Fibroblast of peridontal ligament (primary cell): ENCODE measurements at regions not wholly inside any gene's neighbourhood (a gene's known extent, or its start where the extent isn't known, plus 50 kb on each side); places are given as distances from the start of the nearest gene placed in this dataset.

Experiments
- DNase-seq: peaks from one replicate; pipeline ENCODE4 v3.0.0-alpha.2; 2010; ENCODE audit errors: extremely low read depth

DNA sequence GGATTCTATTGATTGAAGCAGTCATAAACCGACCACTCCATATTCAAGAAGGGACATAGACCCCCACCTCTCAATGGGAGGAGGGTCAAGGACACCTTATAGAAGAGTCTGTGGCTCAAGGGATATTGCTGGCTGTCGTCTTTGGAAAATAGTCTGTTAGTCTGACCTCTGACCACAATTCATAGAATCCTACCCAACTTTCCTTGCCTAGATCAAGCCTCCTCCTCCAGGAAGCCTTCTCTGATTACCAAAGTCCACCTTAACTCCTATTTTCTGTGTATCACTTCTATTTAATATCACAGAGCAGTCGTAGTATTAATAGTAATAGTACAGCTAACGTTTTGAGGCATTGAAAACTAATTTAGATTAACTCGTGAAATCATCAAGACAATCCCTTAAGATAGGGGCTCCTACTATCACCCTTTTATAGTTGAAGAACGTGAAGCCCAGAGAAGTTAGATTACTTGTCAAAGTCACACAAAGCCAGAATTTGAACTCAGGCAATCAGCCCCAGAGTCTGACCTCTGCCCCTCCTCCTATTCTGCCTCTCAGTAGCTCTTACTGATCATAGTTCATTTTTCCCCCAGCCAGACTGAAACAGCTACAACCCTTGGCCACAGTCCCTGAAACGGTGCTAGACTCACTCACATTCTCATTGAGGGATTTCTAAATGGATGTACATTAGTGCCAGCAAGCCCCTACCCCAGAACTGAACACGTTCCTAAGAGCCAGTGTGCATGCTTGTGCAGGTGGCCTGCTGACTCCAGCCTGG lies 636.6 kb downstream of the MID1IP1 start:
- DNase-seq, result no peak

DNA sequence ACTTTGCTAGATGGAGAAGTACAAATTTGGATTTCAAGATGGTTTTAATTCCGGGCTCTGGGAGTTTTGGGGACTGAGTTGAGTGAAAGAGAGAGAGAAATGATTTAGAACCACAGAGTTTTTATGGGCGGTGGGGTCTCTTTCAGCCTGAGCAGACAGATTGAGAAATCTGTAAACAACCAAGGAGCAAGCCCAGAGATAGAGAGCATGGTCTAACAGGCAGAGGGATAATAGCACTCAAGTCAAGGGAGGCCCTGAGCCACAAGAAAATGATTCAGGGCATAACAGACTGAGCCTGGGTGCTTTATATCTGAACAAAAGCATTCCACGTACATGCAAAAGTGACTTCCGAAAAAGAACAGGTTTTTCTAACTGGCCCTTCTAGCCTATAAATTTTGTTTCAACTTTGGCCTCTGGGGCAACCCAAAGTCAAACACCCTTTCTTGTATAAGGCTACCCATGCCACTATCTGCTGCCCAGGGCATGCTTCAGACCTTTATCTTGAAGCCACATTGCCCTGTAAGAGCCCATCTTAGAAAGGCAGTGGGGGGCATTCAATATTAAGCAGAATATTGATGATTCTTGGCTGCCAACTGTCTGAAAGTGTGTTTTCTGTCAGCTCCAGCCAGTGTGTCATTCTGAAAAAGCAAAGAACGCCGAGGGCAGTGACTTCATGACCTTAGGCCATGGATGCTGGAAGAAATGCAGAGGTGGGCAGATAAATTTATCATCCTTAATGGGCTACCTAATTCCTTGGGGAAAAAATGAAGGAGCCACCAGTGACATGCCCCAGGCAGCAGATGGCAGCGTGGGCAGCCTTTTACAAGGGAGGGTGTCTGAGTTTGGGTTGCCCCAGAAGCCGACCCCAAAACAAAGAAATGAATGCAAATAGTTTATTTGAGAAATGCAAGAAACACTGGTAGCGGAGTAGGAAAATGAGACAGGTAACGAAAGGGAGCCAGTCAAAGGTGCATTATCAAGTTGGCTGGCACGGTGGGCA lies 637.6 kb downstream of the MID1IP1 start:
- no peak for DNase-seq

DNA sequence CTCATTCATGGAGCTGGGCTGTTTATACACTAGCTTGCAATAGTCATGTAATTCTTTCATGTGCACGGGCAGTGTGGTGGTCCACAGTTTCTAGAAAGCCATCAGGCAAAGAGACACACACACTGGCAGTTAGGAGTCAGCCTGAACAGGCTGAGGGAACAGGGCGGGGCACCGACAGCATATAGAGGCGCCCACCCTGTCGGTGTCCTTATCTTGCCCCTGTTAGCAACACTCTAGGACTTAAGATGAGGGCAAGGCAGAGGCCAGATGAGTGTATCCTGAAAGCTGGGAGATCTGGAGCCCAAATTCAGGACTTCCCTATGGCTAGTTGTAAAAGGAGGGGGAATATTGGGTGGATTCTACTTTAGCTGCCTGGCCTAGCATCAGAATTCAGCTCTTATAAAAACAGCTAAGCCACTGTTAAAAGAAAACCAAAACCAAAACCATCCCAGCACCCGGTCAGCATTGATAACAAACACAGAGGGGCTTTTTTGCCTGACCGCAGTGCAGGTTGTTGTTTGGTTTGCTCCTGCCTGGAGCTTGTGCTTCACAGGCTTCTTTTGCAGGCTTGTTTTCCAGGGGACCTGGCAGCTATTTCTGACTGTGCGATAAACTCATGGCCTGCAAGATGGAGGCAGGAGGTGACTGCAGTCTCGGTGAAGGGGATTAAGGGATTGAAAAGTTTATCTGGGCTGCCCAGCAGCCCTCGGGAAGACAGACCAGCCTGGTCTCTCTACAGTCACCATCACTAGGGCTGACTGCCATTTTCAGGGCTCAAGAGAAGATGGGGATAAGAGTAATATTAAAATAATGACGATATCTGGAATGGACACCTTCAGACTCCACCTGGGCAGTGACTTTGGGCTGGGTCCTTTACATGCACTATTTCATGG lies 638.9 kb downstream of the MID1IP1 start:
- no peak for DNase-seq

DNA sequence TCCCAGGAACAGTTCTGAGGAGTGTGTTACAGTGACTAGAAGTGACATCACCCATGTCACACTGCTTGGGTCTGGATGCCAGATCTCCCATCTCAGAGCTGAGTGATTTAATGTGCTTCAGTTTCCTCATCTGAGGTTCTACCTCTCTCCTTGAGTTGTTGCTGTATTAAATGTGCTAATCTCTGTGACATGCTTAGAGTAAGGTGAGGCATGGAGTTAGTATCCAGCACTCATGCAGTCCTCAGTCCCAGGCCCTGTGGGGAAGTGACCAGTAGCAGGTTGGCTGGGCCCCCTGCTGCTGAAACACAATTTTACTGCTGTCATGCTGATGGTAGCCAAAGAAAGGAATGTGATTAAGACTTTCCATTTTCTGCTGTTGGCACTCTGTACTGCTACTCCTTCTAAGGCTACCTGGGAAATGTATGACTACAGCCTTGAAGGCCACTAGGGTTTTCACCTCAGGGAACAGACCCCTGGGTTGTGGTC lies 639.6 kb downstream of the MID1IP1 start:
- no peak for DNase-seq

DNA sequence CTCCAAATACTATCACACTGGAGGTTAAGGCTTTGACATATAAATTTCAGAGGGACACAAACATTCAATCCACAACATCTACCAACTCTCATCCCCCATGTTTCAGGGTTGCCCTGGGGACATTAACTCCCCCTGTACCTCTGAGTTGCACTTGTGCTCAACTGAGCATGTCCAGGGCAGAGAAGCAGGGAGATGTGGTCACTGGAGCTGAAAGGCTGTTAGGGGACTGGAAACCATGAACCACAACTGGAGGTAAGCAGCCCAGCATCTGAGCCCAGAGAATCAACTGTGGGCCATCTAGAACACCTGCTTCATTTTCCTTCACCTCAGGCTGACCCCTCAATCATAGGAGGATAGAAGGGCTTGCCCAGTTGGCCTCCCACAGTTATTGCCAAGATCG lies 641.1 kb downstream of the MID1IP1 start:
- no peak for DNase-seq

DNA sequence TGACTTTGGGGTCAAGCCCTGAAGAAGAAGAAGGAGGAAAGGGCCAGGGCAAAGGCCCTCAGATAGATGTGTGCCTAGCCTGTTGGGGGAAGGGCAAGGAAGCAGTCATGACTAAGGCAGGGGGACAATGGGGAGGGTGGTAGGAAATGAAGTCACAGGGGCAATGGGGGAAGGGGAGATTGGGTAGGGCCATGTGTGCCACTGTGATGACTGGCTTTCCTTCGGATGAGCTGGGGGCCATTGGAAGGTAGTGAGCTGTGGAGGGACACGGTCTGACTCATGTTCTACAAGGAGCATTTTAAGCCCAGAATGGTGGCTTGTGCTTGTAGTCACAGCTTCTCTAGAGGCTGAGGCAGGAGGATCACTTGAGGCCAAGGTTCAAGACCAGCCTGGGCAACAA lies 642.0 kb downstream of the MID1IP1 start:
- no peak for DNase-seq

DNA sequence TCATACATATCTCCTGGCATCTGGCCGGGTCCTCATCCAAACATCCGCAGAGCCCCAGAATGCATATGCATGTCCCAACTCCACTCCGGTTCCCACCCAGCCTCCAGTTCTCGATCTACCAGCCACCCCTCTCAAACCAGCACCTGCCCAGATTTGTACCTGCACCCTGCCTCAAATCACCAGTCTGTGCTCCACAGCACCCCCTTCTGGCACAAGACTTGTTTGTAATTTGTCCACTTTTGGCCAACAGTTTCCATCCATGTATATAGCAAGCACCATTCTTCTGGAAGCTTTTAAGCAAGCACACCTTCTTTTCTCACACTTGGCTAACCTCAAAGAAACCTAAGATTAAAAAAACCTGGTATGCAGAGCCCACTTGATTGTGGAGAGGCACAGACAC lies 644.1 kb downstream of the MID1IP1 start:
- DNase-seq, result no peak

DNA sequence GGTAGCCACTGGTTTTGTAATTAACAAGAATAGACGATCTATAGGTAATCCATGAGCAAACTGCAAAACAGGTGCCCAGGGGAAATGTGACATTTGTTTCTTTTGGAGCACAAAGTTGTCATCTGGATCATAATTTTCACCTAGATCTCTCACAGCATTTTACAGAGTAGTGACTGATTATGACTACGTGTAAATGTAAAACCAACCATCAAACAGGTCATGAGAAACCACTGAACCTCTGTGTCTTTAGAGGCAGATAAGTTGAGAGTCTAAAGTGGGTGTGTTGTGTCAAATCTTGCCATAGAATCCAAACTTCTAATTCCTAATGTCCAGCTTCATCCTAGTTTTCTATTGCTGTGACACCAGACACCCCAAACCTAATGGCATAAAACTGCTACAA lies 648.1 kb downstream of the MID1IP1 start:
- no peak for DNase-seq

DNA sequence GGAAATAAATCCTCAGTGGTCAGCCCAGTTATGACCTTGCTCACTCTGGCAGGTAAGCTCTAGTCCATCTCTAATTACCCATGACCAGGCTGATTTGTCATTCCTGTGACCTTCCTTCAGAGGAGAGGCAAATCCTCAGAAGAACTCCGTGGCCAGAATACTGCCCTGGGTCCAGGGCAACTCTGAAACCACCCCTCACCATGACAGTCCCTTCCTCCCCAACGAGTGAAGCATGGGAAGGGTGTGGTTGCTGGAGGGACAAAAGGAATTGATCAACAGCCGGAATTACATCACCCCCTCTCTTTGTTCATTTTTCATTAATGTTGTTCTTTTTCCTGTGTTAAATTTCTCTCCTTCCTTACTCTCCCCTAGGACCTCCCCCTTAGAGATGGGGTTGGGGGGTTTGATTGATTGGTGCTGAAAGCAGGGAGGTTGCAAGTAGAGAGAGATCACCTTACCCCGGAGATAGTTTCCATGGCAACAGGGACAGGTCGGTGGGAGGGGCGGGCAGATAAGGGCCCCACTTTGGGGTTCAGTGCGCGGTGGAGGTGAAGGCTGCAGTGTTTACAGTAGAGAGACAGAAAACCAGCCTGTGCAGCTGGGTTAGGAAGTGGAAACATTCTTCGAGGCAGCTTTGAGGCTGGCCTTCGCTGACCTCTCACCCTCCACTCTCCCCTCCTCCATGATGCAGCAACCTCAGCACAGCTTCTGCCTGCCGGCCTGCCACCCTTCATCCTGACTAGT lies 647.4 kb downstream of the BCOR start:
- DNase-seq, result no peak

DNA sequence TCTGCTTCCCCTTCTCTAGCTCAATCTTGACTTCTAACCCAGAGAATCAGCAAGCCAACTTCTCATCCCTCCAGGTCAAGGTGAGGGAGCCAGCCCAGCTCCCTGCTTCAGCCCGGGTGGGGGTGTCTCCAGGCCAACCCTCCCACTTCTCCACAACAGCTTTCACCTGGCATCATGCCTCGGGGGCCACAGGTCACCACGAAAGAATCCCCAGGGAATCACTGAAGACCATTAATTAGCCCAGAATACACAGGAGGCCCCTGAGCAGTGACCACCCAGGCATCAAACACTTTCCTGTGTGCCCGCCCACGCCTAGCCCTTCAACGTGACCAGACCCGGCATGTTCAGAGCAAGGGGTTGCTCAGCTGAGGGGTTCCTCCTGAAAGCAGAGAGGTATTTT lies 646.7 kb downstream of the BCOR start:
- DNase-seq, result no peak

DNA sequence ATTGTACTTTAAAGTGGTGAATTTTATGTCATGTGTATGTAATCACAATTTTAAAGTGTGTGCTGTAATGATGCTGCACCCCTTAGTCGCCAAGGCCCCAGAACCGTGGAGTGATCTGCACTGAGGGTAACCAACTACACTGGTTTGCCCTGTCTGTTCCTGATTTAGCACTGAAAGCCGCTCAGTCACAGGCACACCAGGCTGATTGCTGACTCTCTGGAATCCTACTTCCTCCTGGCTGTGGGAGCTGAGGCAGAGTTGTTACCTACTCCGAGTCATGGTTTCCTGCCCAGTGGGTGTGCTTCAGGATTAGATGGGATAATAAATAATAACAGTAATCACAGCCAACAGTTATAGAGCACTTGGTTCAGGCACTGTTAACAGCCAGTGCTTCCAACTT lies 645.4 kb downstream of the BCOR start:
- no peak for DNase-seq

DNA sequence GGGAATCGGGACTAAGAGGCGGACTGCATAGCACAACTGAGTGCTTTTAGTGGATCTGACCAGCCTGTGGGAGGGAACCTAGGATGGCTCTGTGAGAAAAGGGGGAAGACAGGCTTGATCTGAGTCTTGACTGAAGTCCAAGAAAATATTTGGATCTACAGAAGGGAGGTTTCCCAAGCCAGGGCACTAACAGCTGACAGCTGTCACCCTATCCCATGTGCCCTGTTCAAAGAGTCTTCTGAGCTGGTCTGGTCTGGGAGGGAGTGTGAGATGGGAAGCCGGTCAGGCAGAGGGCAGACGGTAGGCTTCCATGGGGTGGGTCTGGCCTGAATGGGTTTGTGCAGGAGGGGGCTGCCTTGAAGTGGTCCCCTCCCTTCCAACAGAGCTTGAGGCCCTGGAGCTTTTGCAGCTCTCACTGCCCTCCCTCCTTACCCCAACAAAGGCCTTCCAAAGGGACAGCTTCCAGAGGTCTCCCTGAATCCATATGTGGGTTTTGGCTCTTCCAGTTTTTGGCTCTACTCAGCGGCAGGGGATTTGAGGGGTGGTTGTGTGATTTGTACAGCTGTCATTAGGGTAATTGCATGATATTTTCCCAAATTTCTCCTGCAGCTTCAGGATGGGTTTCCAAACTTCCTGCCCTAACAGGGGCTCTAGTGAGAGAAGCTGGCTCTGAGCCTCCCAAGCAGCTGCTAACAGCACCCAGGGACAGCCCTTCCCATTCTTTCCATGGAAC lies 643.7 kb downstream of the BCOR start:
- no peak for DNase-seq

DNA sequence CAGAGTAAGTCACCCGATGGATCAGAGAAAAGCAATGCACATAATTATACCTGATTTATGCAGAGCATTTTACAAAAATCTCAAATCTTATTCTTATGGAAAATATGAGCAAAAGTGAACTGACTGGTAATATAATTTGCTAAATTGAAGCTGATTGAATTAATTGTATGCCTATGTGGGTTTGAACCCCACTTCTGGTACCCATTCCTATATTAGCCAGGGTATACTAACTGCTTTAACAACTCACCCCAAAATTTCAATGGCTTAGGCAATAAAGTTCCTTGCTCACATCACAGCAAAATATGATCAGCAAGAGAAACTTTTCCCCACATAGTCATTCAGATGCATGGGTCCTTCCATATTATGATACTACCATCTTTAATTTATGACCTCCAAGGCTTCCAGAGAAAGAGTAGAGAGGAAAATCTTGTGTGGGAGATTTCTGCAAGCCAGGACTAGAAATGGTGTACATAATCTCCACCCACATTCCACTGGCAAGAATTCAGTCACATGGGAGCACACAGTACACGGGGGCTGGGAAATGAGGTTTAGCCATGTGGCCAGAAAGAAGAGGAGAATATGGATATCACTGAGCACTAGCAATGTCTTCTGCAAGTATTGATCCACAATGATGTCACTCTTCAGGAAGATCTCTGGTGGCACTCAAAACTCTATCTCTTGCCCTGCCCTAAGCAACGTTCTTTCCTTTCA lies 640.7 kb downstream of the BCOR start:
- DNase-seq, result no peak

DNA sequence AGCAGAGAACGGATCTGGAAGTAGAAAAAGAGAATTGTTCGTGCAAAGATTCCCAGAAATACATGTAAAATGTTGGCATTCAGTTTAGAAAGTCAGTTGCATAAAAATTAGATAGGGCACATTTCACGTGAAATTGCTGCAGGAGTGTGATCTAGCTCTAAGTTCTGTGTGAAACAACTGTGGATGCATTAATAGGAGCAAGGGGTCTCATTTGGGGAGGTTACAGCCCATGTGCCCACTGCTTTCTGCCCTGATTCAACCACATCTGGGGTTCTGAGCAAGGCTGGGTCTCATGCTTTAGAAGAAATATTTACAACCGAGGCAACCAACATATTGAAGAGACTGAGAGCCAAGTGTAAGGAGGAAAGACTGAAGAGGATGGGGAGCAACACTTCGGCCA lies 639.0 kb downstream of the BCOR start:
- DNase-seq, result no peak

DNA sequence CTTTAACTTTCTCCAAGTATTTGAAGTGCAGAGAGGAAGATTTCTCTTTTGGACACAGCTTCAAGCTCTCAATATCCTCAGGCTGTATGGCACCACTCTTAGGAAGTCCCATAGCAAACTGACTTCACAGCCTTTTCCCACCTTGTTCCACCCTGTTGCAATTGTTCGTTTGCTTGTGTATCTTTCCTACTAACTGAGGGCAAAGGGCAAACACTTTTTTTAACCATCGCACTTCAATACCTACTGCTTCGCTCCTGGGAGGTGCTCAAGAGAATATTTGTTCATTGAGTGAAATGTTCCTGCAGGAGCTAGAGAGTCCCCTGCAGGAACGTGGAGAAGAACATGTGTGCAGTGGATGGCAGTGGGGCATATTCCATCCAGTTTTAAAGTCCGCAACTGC lies 638.6 kb downstream of the BCOR start:
- no peak for DNase-seq

DNA sequence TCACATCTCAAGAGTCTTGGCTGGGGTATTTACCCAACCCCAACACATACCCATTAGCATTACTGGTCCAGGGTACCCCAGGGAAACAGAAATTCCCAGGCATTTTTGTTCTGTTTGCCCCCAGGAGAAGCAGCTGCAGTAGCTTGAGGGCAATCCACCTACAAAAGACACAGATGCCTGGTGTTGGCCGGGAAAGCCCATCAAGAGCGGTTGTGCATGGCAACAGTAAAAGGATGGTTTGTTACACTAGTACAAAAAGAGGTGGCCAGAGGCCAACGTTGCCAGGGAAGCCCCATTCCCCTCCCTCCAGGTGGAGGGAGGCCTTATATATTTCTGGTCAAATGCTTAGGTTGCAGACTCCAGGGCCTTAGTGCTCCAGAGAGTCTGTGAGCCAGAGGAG lies 637.8 kb downstream of the BCOR start:
- no peak for DNase-seq

DNA sequence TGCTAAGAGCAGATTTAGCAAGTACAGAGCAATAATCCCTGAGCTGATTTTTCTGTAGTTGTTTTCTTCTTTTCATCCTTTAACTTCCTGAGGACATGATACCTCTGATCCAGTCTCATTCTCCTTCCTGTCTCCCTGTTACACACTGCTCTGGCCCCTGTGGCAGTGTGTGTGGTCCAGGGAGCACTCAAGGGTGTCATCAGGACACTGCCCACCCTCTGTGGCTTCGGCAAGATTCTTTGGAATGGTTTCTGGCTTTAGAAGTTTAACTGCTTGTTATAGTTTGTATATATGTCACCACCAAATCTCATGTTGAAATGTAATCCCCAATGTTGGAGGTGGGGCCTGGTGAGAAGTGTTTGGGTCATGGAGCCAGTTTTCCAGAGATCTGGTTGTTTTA lies 637.3 kb downstream of the BCOR start:
- no peak for DNase-seq

DNA sequence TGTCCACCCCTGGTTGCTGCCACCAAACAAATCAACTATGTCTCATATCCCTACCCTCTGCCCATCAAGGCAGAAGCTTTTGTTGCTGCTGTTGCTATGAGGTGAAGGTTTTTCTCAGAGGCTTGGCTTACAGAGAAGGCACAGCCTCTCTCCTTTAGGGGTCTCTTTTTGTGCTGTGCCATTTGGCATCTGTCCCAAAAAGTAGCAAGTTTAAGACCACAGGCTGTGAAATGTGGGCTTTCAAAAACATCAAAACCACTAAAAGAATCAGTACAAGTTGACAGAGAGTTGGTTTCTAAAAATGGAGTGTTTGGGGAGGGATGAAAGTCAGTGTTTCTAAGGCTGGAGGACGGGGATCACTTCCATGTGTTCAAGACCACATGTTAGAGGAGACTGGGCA lies 634.9 kb downstream of the BCOR start:
- DNase-seq, result no peak

DNA sequence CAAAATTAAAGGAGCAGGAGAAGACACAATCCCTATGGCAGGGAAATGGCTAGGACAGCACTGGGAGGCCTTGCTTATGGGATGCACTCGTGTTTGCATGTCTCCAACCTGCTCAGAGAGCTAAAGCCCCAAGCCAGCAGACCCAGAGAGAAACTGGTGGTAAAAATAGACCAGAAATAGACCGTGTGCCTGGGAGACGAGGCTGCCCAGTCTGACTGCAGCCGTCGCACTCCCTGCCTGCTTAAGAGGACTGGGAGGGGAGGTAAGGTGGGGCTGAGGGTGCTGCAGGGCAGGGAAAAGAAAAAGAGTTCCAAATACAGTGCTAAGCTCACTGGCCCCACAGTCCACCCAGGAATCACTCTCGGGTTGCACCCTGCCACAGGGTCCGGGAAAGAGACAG lies 633.5 kb downstream of the BCOR start:
- DNase-seq, result no peak

DNA sequence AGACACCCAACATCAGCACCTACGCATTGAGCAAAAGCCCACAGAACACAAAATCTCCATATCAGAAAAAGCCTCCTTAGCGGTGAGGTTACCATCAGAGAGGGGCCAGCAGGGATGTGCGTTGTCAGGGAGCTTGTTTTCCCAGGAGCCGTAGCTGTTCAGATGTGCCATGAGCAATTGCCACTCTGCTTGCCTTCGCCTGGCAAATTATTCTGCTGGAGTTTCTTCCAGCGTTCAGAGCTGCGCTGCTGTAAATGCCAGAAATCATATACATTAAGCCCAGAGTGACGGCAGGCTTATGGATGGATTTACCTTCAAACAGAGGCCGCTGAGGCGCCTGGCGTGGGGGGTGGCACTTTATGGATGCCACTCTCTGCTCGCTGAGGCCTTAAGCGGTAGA lies 632.3 kb downstream of the BCOR start:
- DNase-seq, result no peak
